Colonic mucosa (tissue), 4 donors: ENCODE measurements at regions not wholly inside any gene's neighbourhood (a gene's known extent, or its start where the extent isn't known, plus 50 kb on each side); places are given as distances from the start of the nearest gene placed in this dataset.

Experiments
- DNase-seq: peaks from one replicate; pipeline ENCODE4 v3.0.0-alpha.2; 2020
- H3K27ac ChIP-seq: fragments of 200-600 bp; one replicate; pipeline ENCODE4 v1.8.0; 2021
- H3K27me3 ChIP-seq: fragments of 200-600 bp; one replicate; pipeline ENCODE4 v1.8.0; 2021
- H3K36me3 ChIP-seq: fragments of 200-600 bp; one replicate; pipeline ENCODE4 v1.8.0; 2021
- H3K4me1 ChIP-seq: fragments of 200-600 bp; one replicate; pipeline ENCODE4 v1.8.0; 2021; ENCODE audit warnings: mild to moderate bottlenecking
- H3K4me3 ChIP-seq: fragments of 200-600 bp; one replicate; pipeline ENCODE4 v1.8.0; 2021
- H3K9ac ChIP-seq, 2 donors: one replicate each; pipeline ENCODE4 v1.7.0; 2013; ENCODE audit warnings: control low read depth in 2 of 2, low read depth in 2 of 2, low read length in 2 of 2
- H3K9me3 ChIP-seq: fragments of 200-600 bp; one replicate; pipeline ENCODE4 v1.8.0; 2021
- intact Hi-C: fragments of 100-400 bp; cut with DNase I; formaldehyde crosslinking; loops from one replicate; pipeline ENCODE4 v1.14.1; 2022
- TF ChIP-seq, protein P1 (sequence below): fragments of 200-600 bp; IDR thresholded peaks from one replicate; pipeline ENCODE4 v1.8.0; 2022; ENCODE audit warnings: antibody characterized with exemption, mild to moderate bottlenecking
- donor health status: healthy.
- donor health status: DM: no; HTN: no; CAD: no.
- donor health status: DM: no; HTN: no; CAD: no.

DNA sequence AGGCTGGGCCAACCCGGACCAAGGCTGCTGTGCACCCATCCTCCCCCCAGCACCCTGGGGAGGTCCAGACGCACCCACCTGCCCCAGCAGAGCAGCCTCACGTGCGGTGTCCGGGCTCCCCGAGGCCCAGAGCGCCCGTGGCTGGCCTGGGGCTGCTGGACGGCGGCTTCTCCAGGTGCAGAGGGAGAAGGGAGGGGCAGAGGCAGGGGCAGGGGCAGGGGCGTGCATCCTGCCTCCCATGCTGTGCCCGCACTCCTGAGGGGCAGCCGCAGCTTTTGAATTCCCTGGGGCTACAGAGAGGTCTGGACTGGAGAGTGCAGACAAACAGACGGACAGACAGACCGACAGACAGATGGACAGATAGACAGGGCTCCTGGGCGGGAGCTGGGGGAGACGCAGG, 83.6 kb upstream of the PRR5 start:
- H3K27ac ChIP-seq = no peak overlapping the region
- no peak overlapping the region for H3K4me3 ChIP-seq
- H3K4me1 ChIP-seq = no peaks in the 10 kb centered on the region
- intact Hi-C loops = no loop called here
- TF ChIP-seq, protein P1, sequence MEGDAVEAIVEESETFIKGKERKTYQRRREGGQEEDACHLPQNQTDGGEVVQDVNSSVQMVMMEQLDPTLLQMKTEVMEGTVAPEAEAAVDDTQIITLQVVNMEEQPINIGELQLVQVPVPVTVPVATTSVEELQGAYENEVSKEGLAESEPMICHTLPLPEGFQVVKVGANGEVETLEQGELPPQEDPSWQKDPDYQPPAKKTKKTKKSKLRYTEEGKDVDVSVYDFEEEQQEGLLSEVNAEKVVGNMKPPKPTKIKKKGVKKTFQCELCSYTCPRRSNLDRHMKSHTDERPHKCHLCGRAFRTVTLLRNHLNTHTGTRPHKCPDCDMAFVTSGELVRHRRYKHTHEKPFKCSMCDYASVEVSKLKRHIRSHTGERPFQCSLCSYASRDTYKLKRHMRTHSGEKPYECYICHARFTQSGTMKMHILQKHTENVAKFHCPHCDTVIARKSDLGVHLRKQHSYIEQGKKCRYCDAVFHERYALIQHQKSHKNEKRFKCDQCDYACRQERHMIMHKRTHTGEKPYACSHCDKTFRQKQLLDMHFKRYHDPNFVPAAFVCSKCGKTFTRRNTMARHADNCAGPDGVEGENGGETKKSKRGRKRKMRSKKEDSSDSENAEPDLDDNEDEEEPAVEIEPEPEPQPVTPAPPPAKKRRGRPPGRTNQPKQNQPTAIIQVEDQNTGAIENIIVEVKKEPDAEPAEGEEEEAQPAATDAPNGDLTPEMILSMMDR = no peak
- H3K36me3 ChIP-seq = no peaks in the 10 kb centered on the region
- no peaks in the 10 kb centered on the region for H3K27me3 ChIP-seq
- H3K9ac ChIP-seq = no peak overlapping the region
- DNase-seq = no peak
- H3K9me3 ChIP-seq = no peaks in the 10 kb centered on the region

DNA sequence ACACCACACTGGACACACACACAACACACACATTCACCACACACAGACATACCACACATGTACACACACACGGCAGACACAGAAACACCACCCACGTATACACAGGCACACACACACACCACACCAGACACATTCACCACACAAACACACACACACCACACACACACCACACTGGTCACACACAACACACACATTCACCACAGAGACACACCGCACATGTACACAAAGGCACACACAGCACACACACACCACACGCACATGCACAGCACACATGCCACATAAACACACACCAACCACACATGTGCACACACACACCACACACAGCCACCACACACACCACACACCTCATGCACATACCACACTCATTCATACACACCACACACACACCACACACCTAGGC, 84.2 kb upstream of the PRR5 start:
- intact Hi-C loops = no loop called here
- no peaks in the 10 kb centered on the region for H3K4me1 ChIP-seq
- no peaks in the 10 kb centered on the region for H3K36me3 ChIP-seq
- no peaks in the 10 kb centered on the region for H3K9me3 ChIP-seq
- H3K27ac ChIP-seq = no peak overlapping the region
- DNase-seq = no peak
- TF ChIP-seq, protein P1 = no peak
- no peak overlapping the region for H3K9ac ChIP-seq
- H3K27me3 ChIP-seq = no peaks in the 10 kb centered on the region
- no peak overlapping the region for H3K4me3 ChIP-seq

DNA sequence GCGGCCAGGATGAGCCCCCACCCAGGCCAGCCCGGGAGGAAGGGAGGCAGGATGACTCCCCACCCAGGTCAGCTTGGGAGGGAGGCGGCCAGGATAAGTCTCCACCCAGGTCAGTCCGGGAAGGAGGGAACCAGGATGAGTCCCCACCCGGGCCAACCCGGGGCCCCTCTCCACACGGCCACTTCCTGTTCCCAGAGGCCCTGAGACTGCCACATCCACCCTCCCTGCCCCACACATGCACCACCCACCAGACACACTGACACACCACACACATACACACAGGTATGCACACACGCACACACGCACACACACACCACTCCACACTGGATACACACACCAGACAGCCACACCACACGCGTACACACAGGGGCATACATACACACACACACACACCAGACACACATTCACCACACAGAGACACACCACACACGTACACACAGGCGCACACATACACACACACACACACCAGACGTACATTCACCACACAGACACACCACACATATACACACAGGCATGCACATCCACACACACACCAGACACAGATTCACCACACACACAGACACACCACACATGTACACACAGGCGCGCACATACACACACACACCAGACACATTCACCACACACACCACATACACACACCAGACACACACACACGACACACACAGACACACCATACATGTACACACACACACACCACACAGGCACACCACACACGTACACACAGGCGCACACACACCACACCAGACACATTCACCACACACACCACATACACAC, 84.9 kb upstream of the PRR5 start:
- no peak overlapping the region for H3K9ac ChIP-seq
- no peaks in the 10 kb centered on the region for H3K27me3 ChIP-seq
- no peak overlapping the region for H3K27ac ChIP-seq
- no peaks in the 10 kb centered on the region for H3K36me3 ChIP-seq
- DNase-seq = no peak
- no peaks in the 10 kb centered on the region for H3K4me1 ChIP-seq
- no peak overlapping the region for H3K4me3 ChIP-seq
- intact Hi-C loops = no loop called here
- H3K9me3 ChIP-seq = no peaks in the 10 kb centered on the region
- TF ChIP-seq, protein P1 = no peak

DNA sequence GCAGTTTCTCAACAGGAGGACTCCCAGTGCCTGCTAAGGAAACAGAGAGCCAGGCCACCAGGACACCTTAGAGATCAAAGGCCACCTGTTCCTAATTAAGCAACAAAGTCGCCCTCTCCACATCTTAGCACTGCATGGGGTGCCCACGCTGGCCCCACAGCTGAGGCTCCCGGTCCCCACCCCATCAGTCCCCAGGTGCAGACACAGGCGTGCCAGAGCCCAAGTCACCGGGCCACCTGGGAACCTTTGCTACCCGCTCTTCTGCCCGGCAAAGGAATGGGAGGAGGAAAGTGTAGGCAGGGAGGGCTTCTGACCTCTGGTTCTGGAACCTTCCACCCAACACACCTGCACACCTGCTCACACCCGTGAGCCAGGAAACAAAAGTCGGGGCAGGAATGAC, 85.5 kb upstream of the PRR5 start:
- no peaks in the 10 kb centered on the region for H3K9me3 ChIP-seq
- DNase-seq = no peak
- H3K27me3 ChIP-seq = no peaks in the 10 kb centered on the region
- H3K9ac ChIP-seq = no peak overlapping the region
- no peak overlapping the region for H3K27ac ChIP-seq
- TF ChIP-seq, protein P1 = no peak
- no peaks in the 10 kb centered on the region for H3K36me3 ChIP-seq
- intact Hi-C loops = no loop called here
- no peak overlapping the region for H3K4me3 ChIP-seq
- H3K4me1 ChIP-seq = no peaks in the 10 kb centered on the region

DNA sequence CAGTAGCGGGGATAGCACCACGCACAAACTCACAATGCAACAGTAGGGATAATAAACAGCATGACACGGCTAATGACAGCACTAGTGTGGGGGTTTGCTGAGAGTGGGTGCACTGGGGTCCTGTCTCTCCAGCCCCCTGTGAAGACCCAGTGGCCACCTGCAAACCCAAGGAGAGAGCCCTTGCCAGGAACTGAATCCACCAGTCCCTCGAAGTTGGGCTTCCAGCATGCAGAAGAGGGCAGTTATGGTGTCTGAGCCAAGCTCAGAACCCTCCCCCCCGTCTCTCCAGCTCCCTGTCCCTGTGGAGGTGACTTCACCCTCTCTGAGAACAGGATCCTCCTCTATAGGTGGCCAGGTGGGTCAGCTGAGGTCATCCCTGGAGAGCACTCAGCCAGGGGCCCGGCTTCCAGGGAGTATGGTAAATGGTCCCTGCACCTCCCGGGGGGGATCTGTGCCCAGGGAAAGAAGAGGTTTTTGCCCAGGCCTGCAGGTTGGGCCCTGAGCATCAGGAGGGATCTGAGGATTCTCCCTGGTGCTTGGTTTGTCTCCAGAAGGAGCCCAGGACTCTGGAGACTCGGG, 86.3 kb upstream of the PRR5 start:
- no peak overlapping the region for H3K9ac ChIP-seq
- no peak overlapping the region for H3K27ac ChIP-seq
- intact Hi-C loops = no loop called here
- no peaks in the 10 kb centered on the region for H3K4me1 ChIP-seq
- no peaks in the 10 kb centered on the region for H3K36me3 ChIP-seq
- no peak for DNase-seq
- TF ChIP-seq, protein P1 = no peak
- no peaks in the 10 kb centered on the region for H3K9me3 ChIP-seq
- no peak overlapping the region for H3K4me3 ChIP-seq
- H3K27me3 ChIP-seq = no peaks in the 10 kb centered on the region
